COLO668 (cell line): ENCODE measurements at regions not wholly inside any gene's neighbourhood (a gene's known extent, or its start where the extent isn't known, plus 50 kb on each side); places are given as distances from the start of the nearest gene placed in this dataset.
A peak's percentile ranks its signal among the peaks of the same experiment; 100 is the strongest.

Experiments used
- DNase-seq: peaks from one replicate; lab custom pipeline; 2025; ENCODE audit not compliant: unreplicated experiment; lab: John Stamatoyannopoulos, UW

- DNase-seq: peak; percentile 69
Measured at GRCh38 chr21:35940074-35940927, 120.0 kb downstream of the SETD4 start.

GRCh38 chr21:35938446-35938845, 121.9 kb downstream of the SETD4 start:
- no peak for DNase-seq

- DNase-seq: no peak
Measured at GRCh38 chr21:35933466-35933865, 126.9 kb downstream of the SETD4 start.

- peak; percentile 70 for DNase-seq
Measured at GRCh38 chr21:35932232-35932911, 128.0 kb downstream of the SETD4 start.

GRCh38 chr21:35929901-35930300, 130.4 kb downstream of the SETD4 start:
- DNase-seq: no peak

- peak; percentile 57 for DNase-seq
Measured at GRCh38 chr21:35927262-35927661, 133.1 kb downstream of the SETD4 start.

- DNase-seq: no peak
Measured at GRCh38 chr21:35926003-35926740, 134.2 kb downstream of the SETD4 start.

GRCh38 chr21:35925497-35925896, 134.8 kb downstream of the SETD4 start:
- DNase-seq: no peak

GRCh38 chr21:35924714-35925301, 135.5 kb downstream of the SETD4 start:
- DNase-seq: no peak

- DNase-seq: no peak
Measured at GRCh38 chr21:35923971-35924370, 136.4 kb downstream of the SETD4 start.

GRCh38 chr21:35922618-35923017, 137.7 kb downstream of the SETD4 start:
- DNase-seq: no peak

GRCh38 chr21:35921471-35921870, 138.9 kb downstream of the SETD4 start:
- DNase-seq: no peak

GRCh38 chr21:35920436-35920835, 139.9 kb downstream of the SETD4 start:
- no peak for DNase-seq

- DNase-seq: no peak
Measured at GRCh38 chr21:35915030-35915429, 145.3 kb downstream of the SETD4 start.

- DNase-seq: no peak
Measured at GRCh38 chr21:35911412-35912191, 148.7 kb downstream of the SETD4 start.

- DNase-seq: no peak
Measured at GRCh38 chr21:35909456-35910223, 150.7 kb downstream of the SETD4 start.

- no peak for DNase-seq
Measured at GRCh38 chr21:35908311-35909078, 151.8 kb downstream of the SETD4 start.

- no peak for DNase-seq
Measured at GRCh38 chr21:35906586-35906985, 153.7 kb downstream of the SETD4 start.

GRCh38 chr21:35905963-35906345, 154.4 kb downstream of the SETD4 start:
- DNase-seq: no peak
